GM19043 (cell line): ENCODE measurements at regions not wholly inside any gene's neighbourhood (a gene's known extent, or its start where the extent isn't known, plus 50 kb on each side); places are given as distances from the start of the nearest gene placed in this dataset.

Experiments used
- ATAC-seq: cut with Tn5 transposase; IDR thresholded peaks from one replicate; pipeline ENCODE4 v1.9.1; 2021; ENCODE audit warnings: low read depth; ENCODE audit not compliant: unreplicated experiment

- ATAC-seq = no peak
Measured at GRCh38 chr7:96416116-96416515, 94.2 kb upstream of the SLC25A13 start.

GRCh38 chr7:96415293-96415940 lies 93.5 kb upstream of the SLC25A13 start:
- ATAC-seq = no peak

GRCh38 chr7:96414931-96415292 lies 93.0 kb upstream of the SLC25A13 start:
- ATAC-seq = peak; percentile 81

GRCh38 chr7:96410126-96410839 lies 88.4 kb upstream of the SLC25A13 start:
- ATAC-seq = no peak

GRCh38 chr7:96408881-96409280 lies 87.0 kb upstream of the SLC25A13 start:
- no peak for ATAC-seq

- ATAC-seq = no peak
Measured at GRCh38 chr7:96407427-96407826, 85.5 kb upstream of the SLC25A13 start.

- ATAC-seq = no peak
Measured at GRCh38 chr7:96402913-96403312, 81.0 kb upstream of the SLC25A13 start.

GRCh38 chr7:96401200-96401599 lies 79.3 kb upstream of the SLC25A13 start:
- ATAC-seq = no peak

- ATAC-seq = no peak
Measured at GRCh38 chr7:96400518-96400917, 78.6 kb upstream of the SLC25A13 start.

- no peak for ATAC-seq
Measured at GRCh38 chr7:96400001-96400400, 78.1 kb upstream of the SLC25A13 start.

- ATAC-seq = no peak
Measured at GRCh38 chr7:96397936-96398598, 76.2 kb upstream of the SLC25A13 start.

GRCh38 chr7:96388620-96389383 lies 66.9 kb upstream of the SLC25A13 start:
- no peak for ATAC-seq

GRCh38 chr7:96388166-96388565 lies 66.3 kb upstream of the SLC25A13 start:
- ATAC-seq = no peak

- ATAC-seq = no peak
Measured at GRCh38 chr7:96380111-96380512, 58.2 kb upstream of the SLC25A13 start.

GRCh38 chr7:96377399-96377798 lies 55.5 kb upstream of the SLC25A13 start:
- ATAC-seq = no peak
